Fibroblast of skin of right quadriceps (primary cell): ENCODE measurements at regions not wholly inside any gene's neighbourhood (a gene's known extent, or its start where the extent isn't known, plus 50 kb on each side); places are given as distances from the start of the nearest gene placed in this dataset.

Experiments used
- DNase-seq: peaks from one replicate; pipeline ENCODE4 v3.0.0-alpha.2; 2013

DNA sequence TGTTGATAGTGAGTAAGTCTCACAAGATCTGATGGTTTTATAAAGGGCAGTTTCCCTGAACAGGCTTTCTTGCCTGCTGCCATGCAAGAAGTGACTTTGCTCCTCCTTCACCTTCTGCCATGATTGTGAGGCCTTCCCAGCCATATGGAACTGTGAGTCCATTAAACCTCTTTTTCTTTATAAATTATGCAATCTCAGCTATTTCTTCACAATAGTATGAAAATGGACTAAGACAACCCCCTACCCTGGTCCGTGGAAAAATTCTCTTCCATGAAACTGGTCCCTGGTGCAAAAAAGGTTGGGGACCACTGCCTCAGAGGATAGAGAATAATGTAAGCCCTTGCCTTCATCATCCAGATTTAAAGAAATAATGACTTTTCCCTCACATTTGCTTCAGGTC, 861.3 kb downstream of the QKI start:
- no peak for DNase-seq

DNA sequence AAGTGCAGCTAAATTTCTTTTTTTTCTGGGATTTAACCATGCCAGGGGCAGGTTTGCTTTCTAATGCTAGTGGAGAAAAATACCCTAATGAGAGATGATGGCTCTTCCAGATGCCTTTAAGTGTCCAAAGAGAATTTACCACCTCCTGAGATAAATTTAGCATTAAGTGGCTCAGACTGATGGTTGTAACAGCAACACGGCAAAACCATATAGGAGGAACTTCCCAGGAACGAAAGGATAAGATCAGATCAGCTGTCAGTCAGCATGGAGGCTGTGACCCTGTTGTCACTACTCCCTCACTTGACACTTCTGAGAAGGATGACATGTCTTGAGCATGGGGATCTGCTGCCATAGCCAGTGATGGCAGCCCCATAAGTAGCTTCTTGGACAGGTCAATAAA, 860.0 kb downstream of the QKI start:
- DNase-seq: no peak

DNA sequence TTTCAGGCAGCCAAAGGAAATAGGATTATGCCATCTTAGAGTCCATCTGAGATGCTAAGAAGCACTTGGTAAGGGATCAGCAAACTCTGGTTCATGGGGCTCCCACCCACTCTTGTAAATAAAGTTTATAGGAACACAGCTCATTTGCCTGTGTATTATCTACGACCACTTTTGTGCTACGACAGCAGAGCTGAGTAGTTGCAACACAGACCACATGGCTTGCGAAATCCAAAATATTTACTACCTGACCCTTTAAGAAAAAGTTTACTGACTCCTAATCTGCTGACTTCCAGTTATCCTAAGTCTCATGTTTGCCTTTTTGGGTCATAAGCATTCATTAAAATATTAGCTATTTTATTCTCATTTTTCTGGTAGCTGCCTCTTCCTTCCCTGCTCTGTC, 859.0 kb downstream of the QKI start:
- no peak for DNase-seq

DNA sequence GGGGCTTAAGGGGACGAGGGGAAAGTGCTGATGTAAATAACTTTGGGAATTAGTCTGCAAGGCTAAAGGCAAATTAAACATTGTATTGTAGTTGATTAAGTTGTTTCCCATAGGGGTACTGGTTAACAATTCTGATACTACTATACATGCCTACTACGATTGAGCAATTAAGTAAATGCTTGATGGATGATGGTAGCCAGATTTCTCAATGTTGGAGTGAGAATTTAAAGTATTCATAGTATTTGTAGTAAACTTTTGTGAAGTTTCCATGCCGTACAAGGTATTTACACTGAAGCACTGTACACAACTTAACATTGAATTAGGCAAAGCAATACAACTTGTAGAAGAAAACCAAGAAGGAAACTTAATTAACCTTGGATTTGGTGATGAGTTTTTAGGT, 852.3 kb downstream of the QKI start:
- no peak for DNase-seq

DNA sequence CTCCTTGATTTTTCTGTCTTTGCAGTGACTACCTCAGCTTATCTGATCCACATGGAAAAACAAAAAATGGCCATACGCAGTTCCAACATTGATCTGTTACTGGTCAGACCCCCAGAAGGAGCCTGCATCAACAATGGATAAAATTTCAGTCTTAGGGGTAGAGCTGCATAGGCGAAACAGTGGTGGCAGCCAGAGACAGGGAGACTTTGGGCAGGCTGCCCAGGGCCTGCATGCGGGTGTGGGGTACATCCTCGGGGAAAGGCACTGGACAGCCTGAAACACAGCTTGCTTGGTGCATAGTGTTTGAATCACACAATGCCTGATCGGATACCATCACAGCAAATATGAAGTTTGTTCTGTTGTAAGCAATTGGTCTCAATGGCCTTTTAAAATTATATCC, 847.8 kb downstream of the QKI start:
- no peak for DNase-seq

DNA sequence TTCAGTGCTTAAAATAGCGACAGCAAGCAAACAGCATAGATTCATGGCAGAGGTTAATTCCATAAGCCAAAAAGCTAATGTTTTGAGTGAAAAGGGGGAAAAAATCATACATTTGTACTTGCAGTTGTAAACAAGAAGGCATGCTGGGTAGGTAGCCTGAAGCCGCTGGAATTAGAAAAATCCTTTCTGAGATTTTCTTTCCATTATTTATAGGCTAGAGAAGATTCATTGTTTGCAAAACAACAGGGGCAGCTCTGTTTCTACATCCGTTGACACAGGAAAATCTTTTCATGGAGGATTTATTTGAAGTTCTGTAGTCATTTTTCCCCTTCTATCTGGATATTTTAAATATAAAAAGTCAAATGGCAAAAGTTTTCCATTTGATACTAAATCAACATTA, 843.9 kb downstream of the QKI start:
- DNase-seq: no peak

DNA sequence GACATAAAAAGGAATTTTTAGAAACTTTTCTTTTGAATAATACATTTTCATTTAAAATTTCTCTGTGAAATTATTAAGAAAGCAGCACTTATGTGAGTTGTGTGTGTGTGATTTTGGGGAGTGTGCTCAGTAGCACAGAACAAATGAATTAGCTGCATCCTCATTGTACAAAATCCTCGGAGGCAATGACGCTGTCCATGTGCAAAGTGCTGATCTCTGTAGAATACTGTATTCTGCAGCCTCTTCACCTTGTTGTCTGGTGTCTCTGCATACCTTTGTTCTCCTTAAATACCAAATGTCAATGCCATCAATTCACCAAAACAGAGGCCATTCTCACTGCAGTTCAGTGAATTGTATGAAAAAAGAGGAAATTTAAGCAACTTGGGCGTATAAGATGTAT, 838.4 kb downstream of the QKI start:
- DNase-seq: peak; percentile 11

DNA sequence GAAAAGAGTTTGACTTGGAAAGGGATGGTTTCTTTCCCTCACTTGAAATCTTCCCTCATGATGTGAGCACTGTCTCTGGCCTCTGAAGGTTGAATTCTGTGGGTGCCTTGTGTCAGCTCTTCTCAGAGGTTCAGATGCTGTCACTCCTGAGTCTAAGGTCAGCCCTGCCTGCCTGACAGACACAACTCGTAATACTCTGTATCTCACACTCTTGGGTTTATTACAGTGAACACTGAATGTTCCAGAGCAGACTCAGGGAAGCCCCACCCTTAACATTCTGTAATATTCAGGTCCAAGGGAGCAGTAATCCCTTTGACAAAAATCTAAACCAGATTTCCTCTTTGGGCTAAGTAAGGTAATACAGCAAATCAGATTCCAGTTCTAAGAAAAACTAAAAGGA, 837.8 kb downstream of the QKI start:
- DNase-seq: no peak

DNA sequence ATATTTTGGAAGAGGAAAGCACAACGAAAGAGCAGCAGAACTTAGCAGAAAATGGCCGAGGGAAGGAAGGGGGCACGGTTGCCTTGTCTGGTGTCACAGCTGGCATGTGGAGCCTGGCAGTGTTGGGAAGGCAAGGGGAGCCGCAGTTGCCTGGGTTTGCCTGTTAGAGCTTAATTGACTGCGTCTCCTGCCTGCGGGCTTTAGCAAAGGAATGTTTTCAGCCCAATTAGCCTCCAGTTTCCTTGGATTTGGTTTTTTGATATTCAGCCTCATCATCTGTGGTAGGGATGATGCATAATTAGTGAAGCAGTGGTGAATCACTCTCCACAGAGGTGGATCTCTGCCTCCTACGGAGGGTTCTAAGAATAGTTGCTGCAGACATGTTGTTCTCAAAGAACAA, 832.6 kb downstream of the QKI start:
- DNase-seq: peak; percentile 77

DNA sequence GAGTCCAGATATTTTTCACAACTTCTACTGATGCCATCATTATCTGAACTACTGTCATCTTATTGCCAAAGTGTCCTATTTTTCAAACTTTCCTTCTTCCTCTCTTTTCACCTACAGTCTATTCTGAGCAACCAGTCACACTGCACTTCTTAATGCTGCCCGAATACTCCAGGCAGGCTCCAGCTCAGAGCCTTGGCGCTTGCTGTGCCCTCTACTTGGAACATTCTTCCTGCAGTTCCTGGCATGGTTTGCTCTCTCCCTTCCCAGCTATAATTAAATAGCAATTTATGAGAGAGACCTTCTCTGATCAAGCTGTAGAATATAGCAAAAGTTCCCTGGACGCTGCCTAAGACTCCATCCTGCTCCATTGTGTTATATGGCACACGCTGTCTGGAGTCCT, 831.6 kb downstream of the QKI start:
- DNase-seq: no peak

DNA sequence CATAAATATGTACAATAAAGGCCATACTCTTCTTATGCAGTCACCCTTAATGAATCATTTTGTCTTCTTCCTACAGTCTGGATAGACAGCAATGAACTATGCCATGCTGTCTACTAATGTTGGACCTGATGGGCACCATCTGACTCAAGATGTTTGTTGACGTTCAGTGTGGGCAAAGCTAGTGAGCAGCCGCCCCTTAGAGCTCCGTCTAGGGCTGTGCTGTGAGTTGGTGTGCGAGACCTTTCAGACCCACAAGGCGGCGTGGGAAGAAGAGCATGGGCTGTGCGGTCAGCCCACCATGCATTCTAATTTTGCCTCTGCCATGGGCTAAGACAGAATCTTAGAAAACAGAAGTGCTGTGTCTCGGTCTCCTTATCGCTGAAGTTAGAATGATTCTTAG, 829.4 kb downstream of the QKI start:
- DNase-seq: peak; percentile 11

DNA sequence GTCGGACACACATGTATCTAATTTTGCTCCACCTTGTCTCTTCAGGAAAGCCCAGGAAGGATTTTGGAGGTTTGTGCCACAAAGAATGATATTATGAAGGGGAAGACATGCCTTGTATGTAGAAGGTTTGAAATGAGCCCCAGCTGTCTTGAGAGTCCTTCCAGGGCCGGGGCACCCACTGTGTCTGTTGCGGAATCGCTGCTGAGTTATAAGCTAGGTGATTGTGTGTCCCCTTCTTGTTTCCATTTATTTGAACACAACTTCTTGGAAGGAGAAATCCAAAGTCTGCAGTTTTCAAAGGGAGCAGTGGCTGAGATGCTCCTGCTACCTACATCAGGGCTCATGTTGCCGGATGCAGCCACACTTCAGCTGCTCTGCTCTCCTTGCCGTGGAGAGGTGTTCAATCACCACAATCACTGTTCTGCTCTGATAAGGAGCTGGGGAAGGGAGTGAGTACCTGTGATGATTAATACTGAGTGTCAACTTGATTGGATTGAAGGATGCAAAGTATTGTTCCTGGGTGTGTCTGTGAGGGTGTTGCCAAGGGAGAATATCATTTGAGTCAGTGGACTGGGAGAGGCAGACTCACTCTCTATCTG, 828.6 kb downstream of the QKI start:
- no peak for DNase-seq

DNA sequence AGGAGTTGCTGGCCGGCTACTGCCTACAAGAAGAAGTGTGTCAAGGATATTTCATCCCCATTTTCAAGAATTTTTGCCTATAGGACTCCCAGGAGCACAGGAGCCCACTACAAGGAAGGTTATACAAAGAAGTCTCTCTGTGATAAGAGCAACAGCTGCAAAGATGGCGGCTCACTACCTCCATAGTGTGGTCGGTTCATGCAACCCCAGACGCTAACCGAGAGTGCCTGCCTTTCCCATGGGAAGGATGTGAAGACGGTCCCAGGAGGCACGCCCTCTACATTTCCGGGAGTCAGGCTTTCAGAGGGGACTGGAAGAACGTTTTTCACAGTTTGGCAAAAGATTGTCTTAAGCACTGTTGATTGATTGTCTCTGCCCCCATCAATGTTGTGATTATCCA, 816.3 kb downstream of the QKI start:
- no peak for DNase-seq

DNA sequence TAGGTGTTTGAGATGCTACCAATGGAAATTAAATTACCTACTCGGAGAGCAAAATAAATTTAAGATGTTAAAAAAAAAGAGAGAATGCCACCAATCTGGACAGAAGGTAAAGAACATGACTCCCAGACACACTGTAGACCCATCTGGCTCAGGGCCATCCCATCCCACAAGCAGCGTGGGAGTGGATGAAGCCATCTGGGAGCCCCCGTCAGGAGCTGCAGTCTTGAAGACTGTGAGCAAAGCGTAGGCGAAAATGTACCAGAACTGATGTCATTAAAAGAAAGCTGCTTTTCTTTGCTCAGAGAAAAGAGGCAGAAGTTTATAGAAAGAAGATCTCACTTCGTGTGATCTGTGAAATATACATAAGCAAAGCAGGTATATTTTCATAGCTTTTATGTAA, 815.7 kb downstream of the QKI start:
- DNase-seq: no peak

DNA sequence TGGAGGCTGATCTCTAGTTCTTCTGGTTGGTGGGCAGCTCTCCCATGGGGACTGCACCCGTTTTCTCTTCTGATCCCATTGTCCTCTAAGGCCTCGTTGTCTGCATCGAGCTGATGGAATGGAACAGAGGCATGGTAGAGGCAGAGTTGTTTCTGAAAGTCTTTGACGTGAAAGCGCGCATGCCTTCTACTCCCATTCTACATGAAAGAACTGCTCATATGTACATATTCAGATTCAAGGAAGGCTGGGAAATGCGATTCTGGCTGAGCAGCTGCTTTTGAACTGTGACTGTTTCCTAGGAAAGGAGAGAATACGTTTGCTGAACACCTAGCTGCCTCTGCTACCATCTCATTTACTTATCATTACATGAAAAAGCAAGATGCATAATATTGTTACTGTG, 815.2 kb downstream of the QKI start:
- no peak for DNase-seq

DNA sequence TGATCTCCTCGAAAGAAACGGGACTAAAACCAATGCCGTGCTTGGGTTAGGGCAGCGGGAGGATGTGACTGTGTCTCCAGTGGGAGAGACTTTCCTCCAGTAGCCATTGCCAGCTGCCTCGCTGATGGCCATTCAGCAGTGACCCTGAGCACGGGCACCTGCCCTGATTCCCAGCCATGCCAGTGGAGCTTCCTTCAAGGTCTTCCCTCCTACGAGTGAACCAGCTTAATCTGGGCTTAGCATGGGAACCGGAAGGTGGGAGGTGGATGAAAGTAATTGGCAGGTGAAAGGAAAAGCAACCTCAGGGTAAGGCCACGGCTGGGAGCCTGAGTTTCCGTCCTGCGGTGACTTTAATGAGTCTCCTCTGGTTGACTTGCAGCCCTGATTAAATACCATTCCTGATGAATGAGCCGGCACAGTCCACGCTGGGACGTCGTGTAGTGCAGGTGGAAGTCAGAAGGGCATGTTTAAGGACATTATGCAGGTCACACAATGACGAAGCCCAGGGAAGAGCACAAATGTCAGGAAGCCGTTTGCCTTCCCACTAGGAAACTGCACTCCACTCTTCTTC, 813.5 kb downstream of the QKI start:
- no peak for DNase-seq

DNA sequence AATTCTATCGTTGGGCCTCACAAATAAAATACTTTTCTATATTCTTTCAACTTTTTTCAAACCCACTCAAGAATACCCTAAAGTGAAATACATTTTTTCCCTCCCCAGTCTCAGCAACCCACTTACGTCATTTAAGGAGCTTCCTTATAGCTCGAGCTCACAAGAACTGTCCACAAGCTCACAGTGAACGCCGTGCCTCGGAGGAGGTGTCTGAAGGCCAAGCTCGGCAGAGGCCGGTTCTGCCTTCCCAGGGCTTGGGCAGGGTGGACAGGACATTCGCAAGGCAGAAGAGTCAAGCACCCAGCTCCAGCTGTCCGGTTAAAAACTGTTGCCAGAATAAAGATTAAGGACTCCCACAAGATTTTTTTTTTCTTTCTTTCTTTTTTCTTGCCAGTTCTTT, 802.3 kb downstream of the QKI start:
- no peak for DNase-seq

DNA sequence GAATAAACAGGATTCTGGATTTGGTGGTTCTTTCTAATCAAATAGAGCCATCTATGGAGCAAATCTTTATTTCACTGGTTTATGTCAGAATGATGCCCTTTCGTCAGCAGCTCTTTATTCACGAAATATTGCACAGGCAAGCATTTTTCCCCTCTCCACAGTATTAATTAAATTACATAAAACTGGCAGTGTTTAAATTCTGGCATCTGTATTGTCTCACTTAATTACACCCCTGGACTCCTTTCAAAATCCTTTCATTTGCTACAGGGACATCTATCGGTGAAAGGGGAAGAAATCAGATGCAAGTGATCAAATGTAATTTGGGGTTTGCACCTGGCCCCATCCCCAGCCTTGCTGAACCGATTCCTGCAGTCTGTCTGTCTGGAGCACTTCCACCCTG, 801.9 kb downstream of the QKI start:
- no peak for DNase-seq

DNA sequence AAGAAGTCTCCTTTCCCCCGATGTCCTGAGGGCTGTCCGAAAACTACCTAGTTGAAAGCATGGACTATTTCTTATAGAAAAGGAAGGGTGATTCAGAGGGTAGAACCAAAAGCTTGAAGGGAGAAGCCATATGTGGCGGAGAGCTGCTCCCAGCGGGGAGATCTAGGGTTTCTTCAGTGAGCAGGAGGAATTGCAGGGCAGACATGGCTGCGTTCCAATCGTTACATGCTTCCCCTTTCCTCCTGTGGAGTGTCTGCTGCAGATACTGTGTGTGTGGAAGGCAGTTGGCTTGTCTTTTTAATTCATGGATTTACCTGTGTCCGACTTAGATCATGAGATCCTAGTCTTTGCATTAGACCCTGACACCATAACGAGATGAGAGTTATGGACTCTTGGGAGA, 799.5 kb downstream of the QKI start:
- no peak for DNase-seq

DNA sequence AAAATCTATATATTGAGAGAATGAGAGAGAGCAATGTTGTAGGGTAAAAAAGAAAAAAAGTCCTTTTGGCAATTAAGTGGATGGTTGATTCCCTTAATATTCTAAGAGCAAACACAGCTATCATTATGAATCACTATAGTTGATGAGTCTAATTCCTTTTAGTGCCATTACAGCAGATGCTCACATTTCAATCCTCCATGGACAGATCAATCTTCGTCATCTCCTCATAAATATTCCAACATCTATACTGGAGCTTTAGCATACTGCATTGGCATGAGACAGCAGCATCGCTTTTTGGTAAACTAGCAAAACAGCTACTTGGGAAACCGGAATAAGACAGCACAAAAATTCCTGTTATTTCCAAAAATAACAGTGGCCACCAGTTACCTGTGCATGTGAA, 796.7 kb downstream of the QKI start:
- no peak for DNase-seq

DNA sequence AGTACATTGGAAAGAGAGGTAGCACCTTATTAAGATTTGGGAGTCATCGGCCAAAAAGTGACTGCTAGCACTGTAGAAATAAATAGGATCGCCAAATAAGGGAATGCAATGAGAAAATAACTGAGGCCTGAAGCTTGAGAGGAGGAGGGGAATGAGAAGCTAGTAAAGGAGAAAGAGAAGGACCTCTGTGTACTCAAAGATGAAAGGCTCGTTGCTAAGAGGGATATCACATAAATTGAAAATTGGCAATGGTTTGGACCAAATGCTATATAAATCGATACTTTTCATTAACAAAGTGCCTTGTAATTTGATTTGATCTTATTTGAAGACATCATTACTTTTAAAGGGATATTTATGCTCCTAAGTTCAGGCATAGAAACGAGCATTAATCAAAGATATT, 796.3 kb downstream of the QKI start:
- DNase-seq: no peak

DNA sequence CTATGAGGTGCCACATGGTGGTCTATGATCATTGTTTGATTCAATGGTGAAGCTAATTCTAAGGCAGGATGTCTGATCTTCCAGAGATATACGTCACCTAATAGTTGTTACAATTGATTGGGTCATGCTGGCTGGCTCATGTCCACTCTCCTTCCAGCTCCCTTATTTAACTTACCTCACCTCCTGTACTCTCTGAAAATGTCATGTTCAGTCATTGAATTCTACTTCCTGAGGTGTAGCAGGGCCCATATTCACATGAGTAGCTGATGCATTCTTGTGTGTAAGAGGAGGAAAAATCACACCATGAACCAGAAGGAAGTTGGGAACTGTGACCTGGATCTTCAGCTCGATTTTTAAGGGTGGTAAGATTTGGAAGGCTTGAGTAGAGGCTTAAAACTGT, 795.8 kb downstream of the QKI start:
- DNase-seq: no peak

DNA sequence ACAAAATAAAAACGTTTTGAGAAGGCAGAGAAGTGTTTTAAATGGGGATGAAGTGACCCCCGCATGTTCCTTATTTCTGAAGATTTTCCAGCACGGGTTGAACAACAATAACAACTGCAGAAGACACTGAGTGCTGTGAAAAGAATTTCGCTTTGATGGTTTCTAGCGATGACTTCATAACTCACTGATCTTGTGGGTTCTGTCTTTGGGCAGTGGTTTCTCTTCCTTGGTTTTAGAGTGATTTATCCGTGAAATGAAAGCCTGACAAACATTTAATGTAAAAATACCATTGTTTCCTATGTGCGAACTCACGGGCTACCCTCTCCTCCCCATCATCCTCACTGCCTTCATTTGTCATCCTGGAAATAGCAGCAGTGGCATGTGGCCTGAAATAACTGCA, 793.9 kb downstream of the QKI start:
- no peak for DNase-seq

DNA sequence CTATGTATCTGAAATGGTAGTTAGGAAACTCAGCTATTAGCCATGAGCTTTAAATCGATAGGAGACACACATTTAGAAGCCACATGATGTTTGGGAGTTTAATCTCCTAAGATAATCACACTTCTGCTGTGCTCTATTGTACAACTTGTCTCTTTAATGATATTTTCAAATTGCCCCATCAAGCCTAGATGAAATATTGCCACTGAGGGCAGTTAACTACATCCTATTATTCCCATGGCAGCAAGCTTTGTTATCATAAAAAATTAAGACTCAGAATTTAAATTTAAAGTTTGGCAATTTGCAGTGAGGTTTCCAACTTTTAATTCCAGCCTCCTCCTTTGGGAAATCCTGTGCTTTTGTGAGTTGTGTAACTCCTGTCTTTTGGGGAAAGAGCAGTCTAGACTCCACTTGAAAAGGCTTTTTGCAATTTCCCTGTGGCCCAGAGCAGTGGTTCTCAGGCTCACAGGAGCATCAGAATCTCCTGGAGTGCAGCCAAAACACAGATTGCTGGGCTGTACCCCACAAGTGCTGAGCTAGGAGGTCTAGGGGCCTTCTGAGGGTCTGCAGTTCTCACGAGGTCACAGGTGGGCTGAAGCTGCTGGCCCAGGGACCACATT, 792.4 kb downstream of the QKI start:
- DNase-seq: no peak

DNA sequence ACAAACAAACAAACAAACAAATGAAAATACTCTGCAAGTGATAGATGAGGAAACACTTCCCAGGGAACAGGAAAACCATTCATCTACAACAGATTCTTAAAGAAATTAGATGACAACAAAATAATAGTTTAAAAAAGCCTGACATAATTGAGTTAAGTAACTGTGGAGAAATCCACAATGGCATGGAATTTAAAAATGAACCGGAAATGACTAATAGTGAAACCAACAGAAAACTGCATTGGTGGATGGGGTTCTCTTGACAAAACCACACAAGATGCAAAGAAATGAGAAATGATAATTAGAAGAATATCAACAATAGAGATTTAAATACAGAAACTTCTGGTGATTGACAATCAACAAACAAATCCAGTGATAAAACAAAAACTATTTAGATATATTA, 785.6 kb downstream of the QKI start:
- no peak for DNase-seq
